ENCODE measurements at regions not wholly inside any gene's neighbourhood (a gene's known extent, or its start where the extent isn't known, plus 50 kb on each side); places are given as distances from the start of the nearest gene placed in this dataset.

DNA sequence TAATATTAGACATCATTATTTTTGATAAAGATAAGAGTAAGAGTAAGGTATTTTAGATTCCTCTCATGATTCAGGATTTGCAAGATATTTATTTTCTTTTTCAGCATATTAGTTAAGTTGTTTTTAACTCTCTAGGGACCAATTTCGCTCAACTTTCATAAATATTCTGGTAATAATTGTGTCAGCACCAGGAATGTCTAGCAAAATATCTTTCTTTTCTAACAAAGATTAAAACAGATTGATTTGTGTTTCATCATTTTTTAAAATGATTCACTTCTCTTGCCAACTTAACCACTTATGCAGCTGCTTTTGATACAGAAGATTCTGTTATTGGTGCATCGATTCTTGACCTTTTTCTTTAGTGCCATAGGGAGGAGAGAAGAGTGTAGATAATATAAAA lies 172.8 kb upstream of the PTGFR start:
- H3K27me3 ChIP-seq (ENCODE audit: insufficient read depth, low read length, poor library complexity, severe bottlenecking) = no peaks in the 10 kb centered on the region
- H3K36me3 ChIP-seq (ENCODE audit: insufficient read depth, low read length) = no peaks in the 10 kb centered on the region
- Mint-ChIP-seq H3K9me3 (peaks cover 0 to 4% (median 0%) of the 10 kb centered on the region in 5 donors), H3K27me3 (no peaks in the 10 kb centered on the region), H3K27ac (no peak overlapping the region), H3K4me3 (no peak overlapping the region), H3K36me3 (no peaks in the 10 kb centered on the region), H3K4me1 (no peaks in the 10 kb centered on the region)
- no peak for DNase-seq
- no peak overlapping the region for H3K4me3 ChIP-seq (ENCODE audit: low read length)
- POLR2A ChIA-PET = no interaction called here
- no peak overlapping the region for H3K27ac ChIP-seq (ENCODE audit: low read depth, low read length)
- H3K4me1 ChIP-seq (ENCODE audit: insufficient read depth, low read length) = no peaks in the 10 kb centered on the region
- CTCF ChIA-PET = no interaction called here
- H3K9me3 ChIP-seq (ENCODE audit: low read length) = no peaks in the 10 kb centered on the region

GRCh38 chr1:78319603-78320002 lies 171.2 kb upstream of the PTGFR start:
- Histone ChIP-seq H3K4me1 (ENCODE audit: insufficient read depth, low read length) (no peaks in the 10 kb centered on the region), H3K4me3 (ENCODE audit: low read length) (no peak overlapping the region), H3K36me3 (ENCODE audit: insufficient read depth, low read length) (no peaks in the 10 kb centered on the region), H3K27ac (ENCODE audit: low read depth, low read length) (no peak overlapping the region), H3K27me3 (ENCODE audit: insufficient read depth, low read length, poor library complexity, severe bottlenecking) (no peaks in the 10 kb centered on the region), H3K9me3 (ENCODE audit: low read length) (no peaks in the 10 kb centered on the region)
- Mint-ChIP-seq H3K27ac (no peak overlapping the region), H3K4me1 (no peaks in the 10 kb centered on the region), H3K27me3 (no peaks in the 10 kb centered on the region), H3K9me3 (peaks cover 0 to 4% (median 0%) of the 10 kb centered on the region in 5 donors), H3K4me3 (no peak overlapping the region), H3K36me3 (no peaks in the 10 kb centered on the region)
- CTCF ChIA-PET = no interaction called here
- POLR2A ChIA-PET = no interaction called here
- no peak for DNase-seq

DNA sequence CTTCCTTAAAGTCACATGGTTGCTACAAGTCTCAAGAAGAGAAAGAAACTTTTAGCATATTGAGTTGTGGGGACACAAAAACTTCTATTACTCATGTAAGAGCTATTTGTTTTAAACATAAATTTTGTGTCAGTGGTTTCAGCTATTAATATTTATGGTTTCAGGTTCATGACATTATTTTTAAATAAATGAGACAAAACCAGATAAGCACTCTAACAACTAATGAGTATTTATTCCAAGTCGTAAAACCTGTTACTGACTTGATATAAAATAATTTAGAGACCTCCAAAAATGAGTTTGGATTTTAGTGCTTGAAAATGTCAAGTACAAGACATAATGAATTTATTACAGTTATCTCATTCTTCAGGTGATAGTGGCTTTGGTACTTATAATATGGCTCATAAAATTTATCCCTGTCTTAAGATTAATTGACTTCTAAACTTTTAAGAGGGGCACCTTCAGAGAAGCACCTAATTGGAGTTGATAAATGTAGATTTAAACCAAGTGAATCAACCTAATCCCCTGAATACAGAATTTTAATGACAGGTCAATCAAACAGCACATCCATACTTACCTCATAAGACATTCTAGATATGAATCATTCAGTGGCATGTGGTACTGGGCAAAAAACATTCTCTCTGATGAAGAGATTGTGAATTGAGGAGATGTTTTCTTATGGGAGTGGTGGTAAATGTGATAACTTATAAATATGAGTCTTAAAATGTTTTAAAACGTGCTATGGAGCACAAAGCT lies 167.7 kb upstream of the PTGFR start:
- Histone ChIP-seq H3K9me3 (ENCODE audit: low read length) (no peaks in the 10 kb centered on the region), H3K27ac (ENCODE audit: low read depth, low read length) (no peak overlapping the region), H3K36me3 (ENCODE audit: insufficient read depth, low read length) (no peaks in the 10 kb centered on the region), H3K4me3 (ENCODE audit: low read length) (no peak overlapping the region), H3K27me3 (ENCODE audit: insufficient read depth, low read length, poor library complexity, severe bottlenecking) (no peaks in the 10 kb centered on the region), H3K4me1 (ENCODE audit: insufficient read depth, low read length) (no peaks in the 10 kb centered on the region)
- Mint-ChIP-seq H3K27ac (no peak overlapping the region), H3K9me3 (peaks cover 0 to 3% (median 0%) of the 10 kb centered on the region in 5 donors), H3K4me1 (no peaks in the 10 kb centered on the region), H3K36me3 (no peaks in the 10 kb centered on the region), H3K4me3 (no peak overlapping the region), H3K27me3 (no peaks in the 10 kb centered on the region)
- DNase-seq = no peak
- ChIA-PET CTCF (no interaction called here), POLR2A (no interaction called here)

DNA sequence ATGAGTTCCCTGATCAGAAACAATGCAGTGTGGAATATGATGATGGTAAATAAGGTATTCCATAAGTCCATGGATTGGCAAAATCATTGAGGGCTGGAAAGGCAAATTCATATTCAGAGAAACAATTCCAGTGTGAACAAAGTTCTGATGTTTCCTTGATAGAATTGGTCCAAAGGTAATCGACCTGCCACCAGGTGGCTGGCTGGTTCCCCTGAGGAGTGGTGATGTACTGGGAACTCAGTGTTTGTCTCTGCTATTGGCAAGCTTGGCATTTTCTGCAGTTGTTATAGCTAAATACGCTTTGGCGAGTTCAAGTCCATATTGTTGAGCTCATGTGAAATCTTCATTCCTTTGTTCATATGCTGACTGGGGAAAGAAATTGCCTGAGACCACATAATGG lies 165.5 kb upstream of the PTGFR start:
- H3K27me3 ChIP-seq (ENCODE audit: insufficient read depth, low read length, poor library complexity, severe bottlenecking) = no peaks in the 10 kb centered on the region
- Mint-ChIP-seq H3K36me3 (no peaks in the 10 kb centered on the region), H3K27ac (no peak overlapping the region), H3K4me3 (no peak overlapping the region), H3K9me3 (peaks cover 0 to 3% (median 0%) of the 10 kb centered on the region in 5 donors), H3K27me3 (no peaks in the 10 kb centered on the region), H3K4me1 (no peaks in the 10 kb centered on the region)
- no peak overlapping the region for H3K4me3 ChIP-seq (ENCODE audit: low read length)
- H3K9me3 ChIP-seq (ENCODE audit: low read length) = no peaks in the 10 kb centered on the region
- H3K36me3 ChIP-seq (ENCODE audit: insufficient read depth, low read length) = no peaks in the 10 kb centered on the region
- DNase-seq = no peak
- H3K27ac ChIP-seq (ENCODE audit: low read depth, low read length) = no peak overlapping the region
- H3K4me1 ChIP-seq (ENCODE audit: insufficient read depth, low read length) = no peaks in the 10 kb centered on the region
- CTCF ChIA-PET = no interaction called here
- POLR2A ChIA-PET = no interaction called here

- no peaks in the 10 kb centered on the region for H3K27me3 ChIP-seq (ENCODE audit: insufficient read depth, low read length, poor library complexity, severe bottlenecking)
- no peaks in the 10 kb centered on the region for H3K4me1 ChIP-seq (ENCODE audit: insufficient read depth, low read length)
- no peak overlapping the region for H3K4me3 Mint-ChIP-seq
- ChIA-PET CTCF (no interaction called here), POLR2A (no interaction called here)
- H3K27me3 Mint-ChIP-seq = no peaks in the 10 kb centered on the region
- no peak overlapping the region for H3K4me3 ChIP-seq (ENCODE audit: low read length)
- H3K36me3 Mint-ChIP-seq = no peaks in the 10 kb centered on the region
- no peaks in the 10 kb centered on the region for H3K9me3 ChIP-seq (ENCODE audit: low read length)
- no peak overlapping the region for H3K27ac ChIP-seq (ENCODE audit: low read depth, low read length)
- DNase-seq = no peak
- no peaks in the 10 kb centered on the region for H3K36me3 ChIP-seq (ENCODE audit: insufficient read depth, low read length)
- H3K9me3 Mint-ChIP-seq = no peaks in the 10 kb centered on the region
- H3K27ac Mint-ChIP-seq = no peak overlapping the region
- H3K4me1 Mint-ChIP-seq = no peaks in the 10 kb centered on the region
Measured at GRCh38 chr1:78329475-78329874, 161.3 kb upstream of the PTGFR start.

DNA sequence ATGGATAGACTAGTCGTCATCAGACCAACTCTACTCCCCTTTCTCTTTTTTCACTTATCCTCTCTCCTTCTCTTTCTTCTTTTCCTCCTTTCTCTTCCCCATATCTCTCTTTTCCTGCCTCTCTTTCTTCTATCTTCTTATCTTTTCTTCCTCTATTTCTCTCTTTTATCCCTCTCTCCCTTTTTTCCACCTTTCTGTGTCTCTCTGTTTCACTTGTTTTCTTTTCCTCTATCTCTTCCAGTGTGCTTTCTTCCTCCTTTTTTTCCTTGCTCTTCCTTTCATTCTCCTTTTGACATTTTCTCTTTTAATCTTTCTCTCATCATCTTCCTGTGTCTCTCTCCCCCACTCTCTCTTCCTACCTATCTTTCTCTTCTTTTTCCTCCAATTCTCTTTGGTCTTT lies 159.0 kb upstream of the PTGFR start:
- no peak overlapping the region for H3K4me3 Mint-ChIP-seq

GRCh38 chr1:78333502-78333901 lies 157.3 kb upstream of the PTGFR start:
- H3K4me3 ChIP-seq (ENCODE audit: low read length) = no peak overlapping the region
- Mint-ChIP-seq H3K36me3 (no peaks in the 10 kb centered on the region), H3K9me3 (peaks cover 0 to 6% (median 0%) of the 10 kb centered on the region in 5 donors), H3K4me3 (no peak overlapping the region), H3K4me1 (no peaks in the 10 kb centered on the region), H3K27ac (no peak overlapping the region), H3K27me3 (peaks cover 0 to 1% of the 10 kb centered on the region in 2 donors)
- no peaks in the 10 kb centered on the region for H3K27me3 ChIP-seq (ENCODE audit: insufficient read depth, low read length, poor library complexity, severe bottlenecking)
- no peak for DNase-seq
- no peak overlapping the region for H3K27ac ChIP-seq (ENCODE audit: low read depth, low read length)
- POLR2A ChIA-PET = no interaction called here
- no peaks in the 10 kb centered on the region for H3K4me1 ChIP-seq (ENCODE audit: insufficient read depth, low read length)
- no peaks in the 10 kb centered on the region for H3K36me3 ChIP-seq (ENCODE audit: insufficient read depth, low read length)
- CTCF ChIA-PET = interaction anchor here (1.1 kb wide), 1 partner anchor 25 kb away, joined by 3 read pairs; no protein-coding TSS in a partner anchor
- H3K9me3 ChIP-seq (ENCODE audit: low read length) = no peaks in the 10 kb centered on the region

More for the DNA sequence above, 159.0 kb upstream of the PTGFR start:
- H3K27ac Mint-ChIP-seq = no peak overlapping the region
- POLR2A ChIA-PET = no interaction called here
- peaks cover 0 to 4% (median 0%) of the 10 kb centered on the region in 5 donors for H3K9me3 Mint-ChIP-seq
- no peak overlapping the region for H3K27ac ChIP-seq (ENCODE audit: low read depth, low read length)
- H3K4me1 Mint-ChIP-seq = no peaks in the 10 kb centered on the region
- no peak overlapping the region for H3K4me3 ChIP-seq (ENCODE audit: low read length)
- H3K27me3 ChIP-seq (ENCODE audit: insufficient read depth, low read length, poor library complexity, severe bottlenecking) = no peaks in the 10 kb centered on the region
- no peaks in the 10 kb centered on the region for H3K9me3 ChIP-seq (ENCODE audit: low read length)
- CTCF ChIA-PET = no interaction called here
- no peaks in the 10 kb centered on the region for H3K36me3 Mint-ChIP-seq
- peaks cover 0 to 1% of the 10 kb centered on the region in 2 donors for H3K27me3 Mint-ChIP-seq
- no peaks in the 10 kb centered on the region for H3K36me3 ChIP-seq (ENCODE audit: insufficient read depth, low read length)
- no peak for DNase-seq
- H3K4me1 ChIP-seq (ENCODE audit: insufficient read depth, low read length) = no peaks in the 10 kb centered on the region

- no peak overlapping the region for H3K27ac ChIP-seq (ENCODE audit: low read depth, low read length)
- H3K27me3 ChIP-seq (ENCODE audit: insufficient read depth, low read length, poor library complexity, severe bottlenecking) = no peaks in the 10 kb centered on the region
- H3K4me3 ChIP-seq (ENCODE audit: low read length) = no peak overlapping the region
- Mint-ChIP-seq H3K9me3 (peaks cover 0 to 9% (median under 1%) of the 10 kb centered on the region in 5 donors), H3K4me3 (no peak overlapping the region), H3K36me3 (no peaks in the 10 kb centered on the region), H3K4me1 (no peaks in the 10 kb centered on the region), H3K27me3 (peaks cover 0 to 1% of the 10 kb centered on the region in 2 donors), H3K27ac (no peak overlapping the region)
- H3K9me3 ChIP-seq (ENCODE audit: low read length) = no peaks in the 10 kb centered on the region
- no peaks in the 10 kb centered on the region for H3K36me3 ChIP-seq (ENCODE audit: insufficient read depth, low read length)
- no peaks in the 10 kb centered on the region for H3K4me1 ChIP-seq (ENCODE audit: insufficient read depth, low read length)
- CTCF ChIA-PET = interaction anchor here (1.1 kb wide), 1 partner anchor 26 kb away, joined by 3 read pairs; no protein-coding TSS in a partner anchor
- POLR2A ChIA-PET = no interaction called here
- DNase-seq = no peak
Measured at GRCh38 chr1:78334114-78334513, 156.7 kb upstream of the PTGFR start.

All from CD8-positive, alpha-beta memory T cell (primary cell).